Osteoblast (primary cell): ENCODE measurements at regions not wholly inside any gene's neighbourhood (a gene's known extent, or its start where the extent isn't known, plus 50 kb on each side); places are given as distances from the start of the nearest gene placed in this dataset.

ENCODE experiments used
- DNase-seq: peaks from one replicate; pipeline ENCODE4 v3.0.0; 2011; ENCODE audit warnings: low spot score, mixed read lengths; ENCODE audit not compliant: insufficient read length; ENCODE audit errors: missing footprints
- H2AFZ ChIP-seq: 2 replicates; pipeline ENCODE4 v1.6.0; 2011; ENCODE audit warnings: mild to moderate bottlenecking, low read length
- H3K27ac ChIP-seq: 2 replicates; pipeline ENCODE4 v1.5.1; 2011; ENCODE audit warnings: mild to moderate bottlenecking, low read depth, low read length, moderate library complexity
- H3K27me3 ChIP-seq: 2 replicates; pipeline ENCODE4 v1.6.0; 2012; ENCODE audit warnings: mild to moderate bottlenecking, control low read depth, inconsistent platforms, low read length, moderate library complexity; ENCODE audit not compliant: insufficient read depth
- H3K36me3 ChIP-seq: 2 replicates; pipeline ENCODE4 v1.5.1; 2011; ENCODE audit warnings: mild to moderate bottlenecking, low read length, control low read depth, moderate library complexity; ENCODE audit not compliant: insufficient read depth
- H3K4me1 ChIP-seq: 2 replicates; pipeline ENCODE4 v1.5.1; 2011; ENCODE audit warnings: mild to moderate bottlenecking, low read length, control low read depth, moderate library complexity; ENCODE audit not compliant: insufficient read depth
- H3K4me2 ChIP-seq: 2 replicates; pipeline ENCODE4 v1.6.0; 2011; ENCODE audit warnings: mild to moderate bottlenecking, low read length; ENCODE audit not compliant: insufficient read depth
- H3K4me3 ChIP-seq: fragments of 200-600 bp; sonication (generic); 3 replicates; pipeline ENCODE4 v1.5.1; 2012; ENCODE audit warnings: mild to moderate bottlenecking, low read length, inconsistent platforms; ENCODE audit not compliant: insufficient read depth
- H3K79me2 ChIP-seq: 2 replicates; pipeline ENCODE4 v1.6.0; 2012; ENCODE audit warnings: mild to moderate bottlenecking, low read length, control low read depth, inconsistent platforms; ENCODE audit not compliant: insufficient read depth
- H3K9me3 ChIP-seq: 2 replicates; pipeline ENCODE4 v1.5.1; 2011; ENCODE audit warnings: low read depth, low read length, control low read depth
- H4K20me1 ChIP-seq: 2 replicates; pipeline ENCODE4 v1.6.0; 2012; ENCODE audit warnings: mild to moderate bottlenecking, low read length, control low read depth; ENCODE audit not compliant: insufficient read depth
- CTCF ChIP-seq: IDR thresholded peaks from 2 replicates; pipeline ENCODE4 v1.5.1; 2011; ENCODE audit warnings: mild to moderate bottlenecking, low read depth, low read length, moderate library complexity; ENCODE audit errors: extremely low read depth

DNA sequence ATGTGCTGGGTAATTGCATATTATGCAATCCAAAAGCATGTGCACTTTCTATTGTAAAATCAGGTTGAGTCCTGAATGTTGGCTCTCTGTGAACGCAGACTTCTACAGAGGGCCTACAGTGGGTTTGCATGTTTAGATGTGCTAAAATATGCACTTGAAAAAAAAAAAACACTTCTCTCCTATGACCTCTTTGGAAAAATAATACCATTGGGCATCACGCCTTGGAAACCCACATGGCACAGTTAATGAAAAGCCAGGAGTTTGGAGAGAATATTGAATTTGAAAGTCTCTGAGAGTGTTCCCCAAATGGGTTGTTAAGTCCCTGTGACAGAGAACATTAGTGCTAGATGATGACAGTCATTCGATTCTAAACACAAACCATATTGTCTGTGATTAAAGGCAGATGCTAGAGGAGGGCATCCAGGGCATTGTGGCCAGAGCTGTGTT is 710.4 kb upstream of the PIK3C3 start:
- no peak overlapping the region for H3K4me3 ChIP-seq
- no peaks in the 10 kb centered on the region for H3K4me1 ChIP-seq
- no peak for DNase-seq
- H3K79me2 ChIP-seq: no peaks in the 10 kb centered on the region
- H3K9me3 ChIP-seq: no peaks in the 10 kb centered on the region
- H3K27me3 ChIP-seq: no peaks in the 10 kb centered on the region
- H3K36me3 ChIP-seq: no peaks in the 10 kb centered on the region
- H4K20me1 ChIP-seq: no peaks in the 10 kb centered on the region
- TF ChIP-seq CTCF: no peak
- no peak overlapping the region for H2AFZ ChIP-seq
- H3K4me2 ChIP-seq: no peak overlapping the region
- H3K27ac ChIP-seq: no peak overlapping the region

DNA sequence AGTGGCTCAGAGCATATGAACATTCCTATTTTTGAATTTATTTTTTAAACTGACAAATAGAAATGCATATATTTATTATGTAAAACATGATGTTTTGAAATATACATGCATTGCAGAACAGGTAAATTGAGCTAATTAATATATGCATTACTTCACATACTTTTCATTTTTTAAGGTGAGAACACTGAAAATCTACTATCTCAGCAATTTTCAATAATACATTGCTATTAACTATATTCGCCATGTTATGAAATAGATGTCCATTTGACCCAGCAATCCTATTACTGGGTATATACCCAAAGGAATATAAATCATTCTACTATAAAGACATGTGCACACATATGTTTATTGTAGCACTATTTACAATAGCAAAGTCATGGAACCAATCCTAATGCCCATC is 717.7 kb upstream of the PIK3C3 start:
- H3K27ac ChIP-seq: no peak overlapping the region
- H3K4me3 ChIP-seq: no peak overlapping the region
- H3K9me3 ChIP-seq: no peaks in the 10 kb centered on the region
- no peaks in the 10 kb centered on the region for H3K4me1 ChIP-seq
- H3K36me3 ChIP-seq: no peaks in the 10 kb centered on the region
- no peaks in the 10 kb centered on the region for H3K27me3 ChIP-seq
- no peak overlapping the region for H2AFZ ChIP-seq
- no peaks in the 10 kb centered on the region for H3K79me2 ChIP-seq
- TF ChIP-seq CTCF: no peak
- no peak overlapping the region for H3K4me2 ChIP-seq
- H4K20me1 ChIP-seq: no peaks in the 10 kb centered on the region
- DNase-seq: no peak

DNA sequence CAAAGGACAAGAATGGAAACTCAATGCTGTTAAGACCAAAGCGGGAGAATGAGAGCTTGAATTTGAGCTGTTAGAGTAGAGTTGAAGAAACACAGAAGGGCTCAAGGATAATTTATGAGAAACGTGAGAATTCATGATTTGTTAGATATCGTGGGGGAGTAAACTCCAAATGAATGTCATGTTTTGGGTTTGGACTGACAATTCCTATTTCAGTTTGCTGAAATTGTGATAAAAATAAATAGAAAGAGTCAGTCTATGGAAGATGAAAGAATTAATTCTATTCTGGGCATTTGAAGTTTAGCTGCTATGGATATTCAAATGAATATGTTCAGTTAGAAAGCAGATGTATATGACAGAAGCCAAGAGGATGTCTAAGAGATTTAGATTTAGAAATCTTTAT is 723.4 kb upstream of the PIK3C3 start:
- no peak for DNase-seq
- no peak overlapping the region for H3K4me2 ChIP-seq
- H3K9me3 ChIP-seq: peaks cover 2% of the 10 kb centered on the region
- H3K27me3 ChIP-seq: no peaks in the 10 kb centered on the region
- no peak overlapping the region for H2AFZ ChIP-seq
- TF ChIP-seq CTCF: no peak
- no peaks in the 10 kb centered on the region for H3K79me2 ChIP-seq
- no peak overlapping the region for H3K27ac ChIP-seq
- no peaks in the 10 kb centered on the region for H3K36me3 ChIP-seq
- no peak overlapping the region for H3K4me3 ChIP-seq
- no peaks in the 10 kb centered on the region for H3K4me1 ChIP-seq
- H4K20me1 ChIP-seq: no peaks in the 10 kb centered on the region

DNA sequence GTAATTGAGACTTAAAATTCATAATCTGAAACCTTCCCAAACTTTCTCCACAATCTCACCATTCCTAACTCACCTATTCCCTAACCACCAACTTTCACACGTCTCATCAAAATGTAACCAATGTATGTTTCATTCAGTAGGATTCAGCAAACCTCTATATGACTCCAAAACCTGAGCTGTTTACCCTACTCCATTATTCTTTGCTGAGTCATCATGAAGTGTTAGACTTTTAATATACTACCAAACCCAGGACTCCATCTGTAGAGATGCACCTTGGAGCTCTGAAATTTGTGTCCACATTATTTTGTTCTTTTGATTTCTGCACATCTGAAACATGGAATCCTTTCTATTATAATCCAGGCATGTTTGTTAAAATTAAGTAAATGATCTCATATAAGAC is 727.0 kb upstream of the PIK3C3 start:
- no peaks in the 10 kb centered on the region for H3K79me2 ChIP-seq
- no peaks in the 10 kb centered on the region for H4K20me1 ChIP-seq
- H3K9me3 ChIP-seq: peaks cover 2% of the 10 kb centered on the region
- no peaks in the 10 kb centered on the region for H3K4me1 ChIP-seq
- TF ChIP-seq CTCF: no peak
- H3K4me2 ChIP-seq: no peak overlapping the region
- H3K27ac ChIP-seq: no peak overlapping the region
- no peak overlapping the region for H2AFZ ChIP-seq
- H3K27me3 ChIP-seq: no peaks in the 10 kb centered on the region
- H3K4me3 ChIP-seq: no peak overlapping the region
- no peak for DNase-seq
- H3K36me3 ChIP-seq: no peaks in the 10 kb centered on the region
